ENCODE measurements at regions not wholly inside any gene's neighbourhood (a gene's known extent, or its start where the extent isn't known, plus 50 kb on each side); places are given as distances from the start of the nearest gene placed in this dataset.

- TF ChIP-seq CTCF (IDR thresholded peaks at IDR 0.05): no peak
- TF ChIP-seq POLR2A (IDR thresholded peaks at IDR 0.05): no peak
Observed at GRCh38 chr13:106099765-106100164, 435.7 kb downstream of the EFNB2 start.
